Coronary artery (tissue), 2 donors: ENCODE measurements at regions not wholly inside any gene's neighbourhood (a gene's known extent, or its start where the extent isn't known, plus 50 kb on each side); places are given as distances from the start of the nearest gene placed in this dataset.

Experiments used
- DNase-seq: peaks from one replicate; pipeline ENCODE4 v3.0.0-alpha.2; 2017; ENCODE audit warnings: low spot score
- H3K27ac ChIP-seq, 2 donors: fragments of 200-600 bp; sonication (generic); one replicate each; pipeline ENCODE4 v1.5.1; 2016 to 2019
- H3K4me3 ChIP-seq: fragments of 200-600 bp; sonication (generic); 2 replicates; pipeline ENCODE4 v1.5.1; 2016; ENCODE audit warnings: mild to moderate bottlenecking, moderate library complexity
- CTCF ChIP-seq: fragments of 200-600 bp; sonication (generic); IDR thresholded peaks from one replicate; pipeline ENCODE4 v1.5.1; 2019; ENCODE audit warnings: antibody characterized with exemption

GRCh38 chr10:6920072-6921019, 340.3 kb upstream of the PRKCQ start:
- no peak for TF ChIP-seq CTCF
- no peak for DNase-seq
- no peak overlapping the region for H3K4me3 ChIP-seq
- H3K27ac ChIP-seq: no peak overlapping the region

GRCh38 chr10:6919077-6919476, 339.0 kb upstream of the PRKCQ start:
- TF ChIP-seq CTCF: no peak
- DNase-seq: no peak

GRCh38 chr10:6918305-6918704, 338.2 kb upstream of the PRKCQ start:
- Histone ChIP-seq H3K27ac (no peak overlapping the region), H3K4me3 (no peak overlapping the region)
- no peak for DNase-seq
- TF ChIP-seq CTCF: no peak

More at GRCh38 chr10:6919077-6919476, 339.0 kb upstream of the PRKCQ start:
- Histone ChIP-seq H3K4me3 (no peak overlapping the region), H3K27ac (no peak overlapping the region)

- no peak for TF ChIP-seq CTCF
- Histone ChIP-seq H3K4me3 (no peak overlapping the region), H3K27ac (no peak overlapping the region)
- no peak for DNase-seq
These were observed 337.0 kb upstream of the PRKCQ start for GRCh38 chr10:6917125-6917524.

GRCh38 chr10:6916601-6917000, 336.5 kb upstream of the PRKCQ start:
- no peak for DNase-seq
- no peak overlapping the region for H3K27ac ChIP-seq
- H3K4me3 ChIP-seq: no peak overlapping the region
- TF ChIP-seq CTCF: no peak

GRCh38 chr10:6915307-6915706, 335.2 kb upstream of the PRKCQ start:
- no peak overlapping the region for H3K4me3 ChIP-seq
- TF ChIP-seq CTCF: no peak
- DNase-seq: no peak

GRCh38 chr10:6912929-6913328, 332.9 kb upstream of the PRKCQ start:
- Histone ChIP-seq H3K4me3 (no peak overlapping the region), H3K27ac (no peak overlapping the region)
- DNase-seq: no peak
- no peak for TF ChIP-seq CTCF

More at GRCh38 chr10:6915307-6915706, 335.2 kb upstream of the PRKCQ start:
- no peak overlapping the region for H3K27ac ChIP-seq
